CD4-positive, alpha-beta T cell treated with Interleukin-6 at 100 ng/mL for 8 hours (primary cell): ENCODE measurements at regions not wholly inside any gene's neighbourhood (a gene's known extent, or its start where the extent isn't known, plus 50 kb on each side); places are given as distances from the start of the nearest gene placed in this dataset.

Source experiments
- DNase-seq: peaks from one replicate; pipeline ENCODE4 v3.0.0-alpha.2; 2020; ENCODE audit warnings: mixed read lengths, low spot score

- DNase-seq, result no peak
Observed at GRCh38 chr1:93013145-93014065, 52.1 kb upstream of the DIPK1A start.

- no peak for DNase-seq
Observed at GRCh38 chr1:93014168-93014567, 52.9 kb upstream of the DIPK1A start.

- DNase-seq, result no peak
Observed at GRCh38 chr1:93015590-93015989, 54.3 kb upstream of the DIPK1A start.

DNA sequence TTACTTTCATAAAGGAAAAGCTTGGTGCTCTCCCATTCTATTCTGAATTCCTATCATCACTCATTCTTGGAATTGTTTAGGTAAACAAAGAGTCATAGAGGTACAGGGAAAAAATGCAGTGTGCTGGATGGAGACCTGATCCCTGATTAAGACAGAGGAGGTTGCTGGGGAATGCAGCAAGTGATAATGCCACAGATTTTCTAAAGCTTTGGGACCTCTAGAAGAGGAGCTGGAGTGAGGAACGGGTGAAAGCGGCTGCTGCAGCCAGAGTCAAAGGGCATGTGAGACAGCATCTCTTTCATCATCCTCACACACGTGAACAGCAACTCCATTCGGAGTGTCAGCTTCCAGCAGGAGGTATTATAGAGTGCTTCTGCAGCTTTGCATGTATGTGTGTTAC lies 54.9 kb upstream of the DIPK1A start:
- no peak for DNase-seq

DNA sequence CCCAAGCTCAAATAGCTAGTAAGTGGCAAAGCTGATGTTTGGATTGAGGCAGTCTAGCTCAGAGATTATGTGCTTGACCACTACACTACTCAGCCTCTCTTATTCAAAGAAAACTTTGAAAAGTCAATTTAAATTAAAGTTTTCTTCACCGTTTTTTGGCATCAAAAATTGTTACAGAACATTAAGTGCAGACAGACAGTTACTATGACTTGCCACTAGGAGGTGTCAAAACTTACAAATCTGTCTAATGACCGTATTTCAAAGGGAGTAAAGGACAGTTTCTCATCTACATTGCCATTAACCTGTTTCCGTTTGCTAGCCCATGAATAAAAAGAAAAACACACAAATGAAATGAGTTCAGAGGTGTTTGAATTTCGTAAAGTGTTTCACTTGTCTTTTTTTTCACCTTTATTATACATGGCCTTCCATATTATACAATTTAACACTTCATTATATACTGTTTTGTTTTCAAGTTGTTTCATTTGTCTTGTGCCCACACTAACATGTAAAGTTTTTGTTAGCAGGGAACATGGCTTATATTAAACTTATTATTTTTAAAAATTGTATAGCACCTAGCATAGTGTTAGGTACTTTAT lies 57.4 kb upstream of the MTF2 start:
- DNase-seq, result peak; percentile 53

GRCh38 chr1:93022580-93022979 lies 56.5 kb upstream of the MTF2 start:
- no peak for DNase-seq

DNA sequence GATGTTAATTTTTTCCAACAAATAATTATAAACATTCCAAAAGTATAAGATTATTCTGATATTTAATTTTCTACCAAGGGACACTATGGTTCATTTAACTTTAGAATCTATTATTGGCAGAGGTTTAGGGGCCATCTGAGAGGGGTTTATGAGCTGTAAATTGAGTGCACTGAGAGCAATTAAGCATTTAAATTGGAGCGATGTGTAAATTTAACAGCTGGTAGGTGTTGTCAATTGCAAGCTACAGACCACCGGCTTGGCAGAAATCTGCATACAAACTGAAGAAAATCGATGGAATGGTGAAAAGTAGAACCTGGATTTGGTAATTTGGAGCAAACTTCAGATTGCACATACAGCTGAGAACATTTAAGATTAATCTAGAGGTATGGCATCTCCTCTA lies 55.8 kb upstream of the MTF2 start:
- no peak for DNase-seq

DNA sequence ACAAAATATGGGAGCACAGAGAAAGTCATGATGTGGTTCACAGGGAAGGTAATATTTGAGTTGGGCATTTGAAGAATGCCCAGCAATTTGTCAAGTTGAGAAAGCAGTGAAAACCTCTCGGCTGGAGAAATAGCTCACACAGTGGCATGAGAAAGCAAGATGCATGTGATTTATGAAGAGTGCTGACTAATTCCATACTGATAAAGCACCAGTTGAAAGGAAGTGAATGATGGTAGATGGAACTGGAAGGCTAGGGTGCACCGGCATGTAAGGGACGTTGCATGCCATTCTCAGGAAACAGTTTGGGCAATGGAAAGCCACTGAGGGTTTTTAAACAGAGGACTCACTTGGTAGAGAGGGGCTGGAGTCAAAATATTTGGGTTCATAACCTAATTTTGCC lies 53.5 kb upstream of the MTF2 start:
- DNase-seq, result no peak

GRCh38 chr1:93028542-93028941 lies 50.5 kb upstream of the MTF2 start:
- DNase-seq, result no peak
